ENCODE measurements at regions not wholly inside any gene's neighbourhood (a gene's known extent, or its start where the extent isn't known, plus 50 kb on each side); places are given as distances from the start of the nearest gene placed in this dataset.
A peak's percentile ranks its signal among the peaks of the same experiment; 100 is the strongest.

- Histone ChIP-seq H3K27me3 (no peaks in the 10 kb centered on the region), H3K9me3 (no peaks in the 10 kb centered on the region), H3K36me3 (no peaks in the 10 kb centered on the region), H3K4me1 (peaks cover 6 to 38% (median 23%) of the 10 kb centered on the region in 3 donors), H3K27ac (peak overlapping the region in 1 of 4 donors; percentile 55), H3K4me3 (no peak overlapping the region)
- TF ChIP-seq, protein P1, sequence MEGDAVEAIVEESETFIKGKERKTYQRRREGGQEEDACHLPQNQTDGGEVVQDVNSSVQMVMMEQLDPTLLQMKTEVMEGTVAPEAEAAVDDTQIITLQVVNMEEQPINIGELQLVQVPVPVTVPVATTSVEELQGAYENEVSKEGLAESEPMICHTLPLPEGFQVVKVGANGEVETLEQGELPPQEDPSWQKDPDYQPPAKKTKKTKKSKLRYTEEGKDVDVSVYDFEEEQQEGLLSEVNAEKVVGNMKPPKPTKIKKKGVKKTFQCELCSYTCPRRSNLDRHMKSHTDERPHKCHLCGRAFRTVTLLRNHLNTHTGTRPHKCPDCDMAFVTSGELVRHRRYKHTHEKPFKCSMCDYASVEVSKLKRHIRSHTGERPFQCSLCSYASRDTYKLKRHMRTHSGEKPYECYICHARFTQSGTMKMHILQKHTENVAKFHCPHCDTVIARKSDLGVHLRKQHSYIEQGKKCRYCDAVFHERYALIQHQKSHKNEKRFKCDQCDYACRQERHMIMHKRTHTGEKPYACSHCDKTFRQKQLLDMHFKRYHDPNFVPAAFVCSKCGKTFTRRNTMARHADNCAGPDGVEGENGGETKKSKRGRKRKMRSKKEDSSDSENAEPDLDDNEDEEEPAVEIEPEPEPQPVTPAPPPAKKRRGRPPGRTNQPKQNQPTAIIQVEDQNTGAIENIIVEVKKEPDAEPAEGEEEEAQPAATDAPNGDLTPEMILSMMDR (IDR thresholded peaks at IDR 0.05), result no peak
- DNase-seq, result no peak
- no peak for FAIRE-seq
- intact Hi-C loops (cut with DNase I), result no loop called here
- 93 to 94% methylated on average over 5 of the region's 5 CpGs for WGBS, 2 donors
- no peak for ATAC-seq
Observed at GRCh38 chr2:129135017-129135416, 816.3 kb upstream of the HS6ST1 start.

DNA sequence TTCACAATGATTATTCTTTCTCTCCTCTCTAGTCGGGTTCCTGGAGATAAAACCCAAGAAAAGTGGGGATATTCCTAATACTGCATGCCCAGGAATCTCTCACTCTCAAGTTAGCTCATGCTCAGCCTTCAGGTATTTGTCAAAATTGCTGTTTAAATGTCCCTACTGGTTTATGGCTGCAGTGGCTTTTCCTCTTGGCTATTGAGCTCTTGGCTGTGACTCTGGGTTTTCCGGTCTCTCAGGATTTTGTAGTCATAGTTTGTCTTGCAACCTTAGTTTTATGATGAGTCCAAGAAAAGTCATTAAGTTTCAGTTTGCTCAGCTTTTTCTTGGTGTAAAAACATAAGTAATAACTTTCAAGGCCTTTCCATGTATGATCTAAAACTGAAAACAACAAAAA lies 820.7 kb upstream of the HS6ST1 start:
- intact Hi-C loops (cut with DNase I), result no loop called here
- WGBS, 2 donors, result 80 to 92% methylated on average over 2 of the region's 2 CpGs
- no peak for ATAC-seq
- TF ChIP-seq, protein P1 (IDR thresholded peaks at IDR 0.05), result no peak
- no peak overlapping the region for H3K4me3 ChIP-seq
- peaks cover 0 to 5% (median 4%) of the 10 kb centered on the region in 3 donors for H3K4me1 ChIP-seq
- no peaks in the 10 kb centered on the region for H3K36me3 ChIP-seq
- H3K27ac ChIP-seq, result no peak overlapping the region
- no peaks in the 10 kb centered on the region for H3K27me3 ChIP-seq
- no peaks in the 10 kb centered on the region for H3K9me3 ChIP-seq
- no peak for DNase-seq
- FAIRE-seq, result no peak

DNA sequence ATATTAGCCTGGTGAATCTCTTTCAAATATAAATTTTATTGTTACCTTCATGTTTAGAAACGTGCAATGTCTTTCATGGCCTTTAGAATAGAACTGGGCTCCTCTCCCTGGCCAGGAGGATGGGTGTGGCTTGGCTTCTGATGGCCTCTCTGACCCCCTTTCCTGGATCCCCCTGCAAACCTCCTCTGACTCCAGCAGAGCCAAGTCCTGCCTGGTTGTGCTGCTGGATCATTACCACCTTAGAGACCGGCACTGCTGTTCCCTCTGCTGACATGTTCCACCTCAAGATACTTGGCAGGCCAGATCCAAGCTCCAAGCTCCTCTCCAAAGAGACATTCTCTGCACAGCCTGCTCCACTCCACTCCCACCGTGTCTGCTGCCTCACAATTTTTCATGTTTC lies 823.8 kb upstream of the HS6ST1 start:
- intact Hi-C loops (cut with DNase I), result no loop called here
- no peaks in the 10 kb centered on the region for H3K27me3 ChIP-seq
- TF ChIP-seq, protein P1 (IDR thresholded peaks at IDR 0.05), result no peak
- no peak for ATAC-seq
- no peak overlapping the region for H3K27ac ChIP-seq
- H3K4me1 ChIP-seq, result no peaks in the 10 kb centered on the region
- no peaks in the 10 kb centered on the region for H3K36me3 ChIP-seq
- DNase-seq, result no peak
- WGBS, 2 donors, result 73 to 81% methylated on average over 3 of the region's 3 CpGs
- H3K4me3 ChIP-seq, result no peak overlapping the region
- H3K9me3 ChIP-seq, result no peaks in the 10 kb centered on the region
- FAIRE-seq, result no peak

GRCh38 chr2:129144082-129144791 lies 825.6 kb upstream of the HS6ST1 start:
- H3K4me1 ChIP-seq, result no peaks in the 10 kb centered on the region
- DNase-seq (peak in 1 of 6 donors; percentile 50), ATAC-seq (no peak), FAIRE-seq (no peak)
- H3K36me3 ChIP-seq, result no peaks in the 10 kb centered on the region
- no peak overlapping the region for H3K27ac ChIP-seq
- no peaks in the 10 kb centered on the region for H3K27me3 ChIP-seq
- TF ChIP-seq, protein P1 (IDR thresholded peaks at IDR 0.05), result no peak
- WGBS, 2 donors, result 92 to 95% methylated on average over 41 to 42 of the region's 42 CpGs
- intact Hi-C loops (cut with DNase I), result no loop called here
- H3K4me3 ChIP-seq, result no peak overlapping the region
- no peaks in the 10 kb centered on the region for H3K9me3 ChIP-seq

DNA sequence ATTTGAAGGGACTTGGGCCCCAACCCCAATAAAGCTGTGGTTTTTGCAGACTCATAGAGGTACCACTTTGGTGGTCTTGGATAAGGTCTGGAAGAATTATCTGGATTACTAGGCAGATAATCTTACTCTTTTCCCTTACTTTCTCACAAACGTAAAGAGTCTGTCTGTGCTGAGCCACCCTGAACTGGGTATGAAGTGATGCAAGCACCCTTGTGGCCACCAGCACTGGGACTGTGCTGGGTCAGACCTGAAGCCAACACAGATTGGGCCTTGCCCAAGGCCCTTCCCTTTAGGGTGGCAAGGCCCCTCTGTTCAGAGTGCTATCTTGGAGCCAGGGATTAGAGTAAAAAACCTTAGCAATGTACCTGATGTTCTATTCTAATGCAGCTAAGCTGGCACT lies 827.0 kb upstream of the RAB6C start:
- ATAC-seq (no peak), FAIRE-seq (no peak), DNase-seq (no peak)
- TF ChIP-seq, protein P1 (IDR thresholded peaks at IDR 0.05), result no peak
- intact Hi-C loops (cut with DNase I), result no loop called here
- Histone ChIP-seq H3K4me3 (no peak overlapping the region), H3K9me3 (no peaks in the 10 kb centered on the region), H3K36me3 (no peaks in the 10 kb centered on the region), H3K27ac (no peak overlapping the region), H3K27me3 (no peaks in the 10 kb centered on the region), H3K4me1 (no peaks in the 10 kb centered on the region)
- 75 to 84% methylated on average over 1 of the region's 1 CpG for WGBS, 2 donors

All from pancreas (tissue), 10 donors.